Ascending aorta (tissue), 2 donors: ENCODE measurements at regions not wholly inside any gene's neighbourhood (a gene's known extent, or its start where the extent isn't known, plus 50 kb on each side); places are given as distances from the start of the nearest gene placed in this dataset.

Experiments used
- DNase-seq, 2 donors: peaks; one replicate each; pipeline ENCODE4 v3.0.0-alpha.2; 2019; ENCODE audit warnings: low spot score in 2 of 2
- H3K27ac ChIP-seq, 2 donors: fragments of 200-600 bp; sonication (generic); one replicate each; pipeline ENCODE4 v1.5.1; 2016 to 2017; ENCODE audit warnings: mild to moderate bottlenecking in 1 of 2
- H3K27me3 ChIP-seq: fragments of 200-600 bp; sonication (generic); one replicate; pipeline ENCODE4 v1.5.1; 2017
- H3K36me3 ChIP-seq, 2 donors: fragments of 200-600 bp; sonication (generic); one replicate each; pipeline ENCODE4 v1.5.1; 2016
- H3K4me1 ChIP-seq, 2 donors: fragments of 200-600 bp; sonication (generic); one replicate each; pipeline ENCODE4 v1.5.1; 2016 to 2017; ENCODE audit warnings: mild to moderate bottlenecking in 1 of 2
- H3K4me3 ChIP-seq, 2 donors: fragments of 200-600 bp; sonication (generic); one replicate each; pipeline ENCODE4 v1.5.1; 2016 to 2017; ENCODE audit warnings: mild to moderate bottlenecking in 1 of 2
- H3K9me3 ChIP-seq, 2 donors: fragments of 200-600 bp; sonication (generic); one replicate each; pipeline ENCODE4 v1.5.1; 2016
- intact Hi-C: fragments of 100-400 bp; cut with DNase I; formaldehyde crosslinking; loops from one replicate; pipeline ENCODE4 v1.15.1; 2023
- TF ChIP-seq, protein P1 (sequence below), 3 experiments: fragments of 200-600 bp in 2 of 3; fragments of 450-650 bp in 1 of 3; sonication (generic) in 2 of 3; IDR thresholded peaks; one replicate each; pipeline ENCODE4 v1.5.1; 2016 to 2019; ENCODE audit warnings: antibody characterized with exemption in 3 of 3, mild to moderate bottlenecking in 1 of 3, moderate library complexity in 1 of 3

DNA sequence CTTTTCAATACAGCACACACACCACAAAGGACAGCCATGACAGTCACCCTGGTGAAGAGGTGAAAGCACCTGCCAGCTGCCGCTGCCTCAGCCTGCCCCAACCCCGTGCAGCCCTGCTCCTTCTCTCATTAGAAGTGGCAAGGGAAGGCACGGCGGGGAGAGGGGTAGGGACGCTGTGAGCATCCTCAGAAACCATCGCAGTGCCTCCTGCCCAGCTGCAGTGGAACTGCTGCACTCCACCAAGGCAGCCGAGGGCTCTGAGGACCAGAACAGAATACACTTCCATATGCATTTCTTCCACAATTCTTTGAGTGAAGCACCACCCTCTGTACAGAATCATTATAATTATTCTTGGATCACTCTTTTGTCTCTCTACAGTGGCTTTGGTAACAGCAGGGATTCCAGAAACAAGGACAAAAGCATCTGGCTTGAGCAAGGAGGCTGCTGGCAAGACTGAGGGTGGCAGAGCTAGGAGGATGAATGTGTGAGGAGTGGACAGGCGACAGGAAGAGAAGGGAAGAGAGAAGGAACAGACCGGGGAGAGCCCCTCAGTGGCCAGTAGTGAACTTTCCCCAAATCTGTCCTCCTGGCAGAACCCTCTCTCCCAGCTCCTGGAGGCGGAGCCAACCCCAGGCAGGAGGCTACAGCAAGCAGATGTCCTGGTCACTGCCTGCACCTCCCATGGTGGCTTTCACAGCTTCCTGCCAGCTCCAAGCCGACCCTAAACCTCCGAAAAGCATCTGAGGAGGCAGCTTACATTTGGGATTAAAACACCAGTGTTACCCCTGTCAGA lies 73.2 kb downstream of the MTNR1A start:
- Histone ChIP-seq H3K9me3 (no peaks in the 10 kb centered on the region), H3K4me1 (no peaks in the 10 kb centered on the region), H3K36me3 (no peaks in the 10 kb centered on the region)

DNA sequence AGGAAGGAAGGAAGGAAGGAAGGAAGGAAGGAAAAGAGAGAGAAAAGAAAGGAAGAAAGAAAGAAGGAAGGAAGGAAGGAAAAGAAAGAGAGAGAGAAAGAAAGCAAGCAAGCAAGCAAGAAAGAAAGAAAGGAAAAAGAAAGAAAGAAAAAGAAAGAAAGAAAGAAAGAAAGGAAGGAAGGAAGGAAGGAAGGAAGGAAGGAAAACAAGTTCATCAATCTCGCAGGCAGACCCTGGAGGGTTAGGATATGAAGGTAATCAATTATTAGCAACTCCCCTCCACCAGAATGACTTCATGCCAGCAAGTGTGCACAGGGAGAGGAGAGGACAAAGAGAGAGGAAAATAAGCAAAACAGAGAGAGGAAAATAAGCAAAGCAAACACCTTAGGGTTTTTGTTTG lies 80.2 kb downstream of the MTNR1A start:
- Histone ChIP-seq H3K9me3 (no peaks in the 10 kb centered on the region), H3K27me3 (no peaks in the 10 kb centered on the region), H3K27ac (no peak overlapping the region), H3K4me3 (no peak overlapping the region), H3K4me1 (no peaks in the 10 kb centered on the region), H3K36me3 (no peaks in the 10 kb centered on the region)
- TF ChIP-seq, protein P1, sequence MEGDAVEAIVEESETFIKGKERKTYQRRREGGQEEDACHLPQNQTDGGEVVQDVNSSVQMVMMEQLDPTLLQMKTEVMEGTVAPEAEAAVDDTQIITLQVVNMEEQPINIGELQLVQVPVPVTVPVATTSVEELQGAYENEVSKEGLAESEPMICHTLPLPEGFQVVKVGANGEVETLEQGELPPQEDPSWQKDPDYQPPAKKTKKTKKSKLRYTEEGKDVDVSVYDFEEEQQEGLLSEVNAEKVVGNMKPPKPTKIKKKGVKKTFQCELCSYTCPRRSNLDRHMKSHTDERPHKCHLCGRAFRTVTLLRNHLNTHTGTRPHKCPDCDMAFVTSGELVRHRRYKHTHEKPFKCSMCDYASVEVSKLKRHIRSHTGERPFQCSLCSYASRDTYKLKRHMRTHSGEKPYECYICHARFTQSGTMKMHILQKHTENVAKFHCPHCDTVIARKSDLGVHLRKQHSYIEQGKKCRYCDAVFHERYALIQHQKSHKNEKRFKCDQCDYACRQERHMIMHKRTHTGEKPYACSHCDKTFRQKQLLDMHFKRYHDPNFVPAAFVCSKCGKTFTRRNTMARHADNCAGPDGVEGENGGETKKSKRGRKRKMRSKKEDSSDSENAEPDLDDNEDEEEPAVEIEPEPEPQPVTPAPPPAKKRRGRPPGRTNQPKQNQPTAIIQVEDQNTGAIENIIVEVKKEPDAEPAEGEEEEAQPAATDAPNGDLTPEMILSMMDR (IDR thresholded peaks at IDR 0.05), result no peak
- DNase-seq, result no peak
- intact Hi-C loops, result no loop called here

More for the DNA sequence above, 73.2 kb downstream of the MTNR1A start:
- no peak for DNase-seq
- Histone ChIP-seq H3K27ac (no peak overlapping the region), H3K4me3 (no peak overlapping the region), H3K27me3 (no peaks in the 10 kb centered on the region)
- intact Hi-C loops, result no loop called here
- TF ChIP-seq, protein P1 (IDR thresholded peaks at IDR 0.05), result no peak

DNA sequence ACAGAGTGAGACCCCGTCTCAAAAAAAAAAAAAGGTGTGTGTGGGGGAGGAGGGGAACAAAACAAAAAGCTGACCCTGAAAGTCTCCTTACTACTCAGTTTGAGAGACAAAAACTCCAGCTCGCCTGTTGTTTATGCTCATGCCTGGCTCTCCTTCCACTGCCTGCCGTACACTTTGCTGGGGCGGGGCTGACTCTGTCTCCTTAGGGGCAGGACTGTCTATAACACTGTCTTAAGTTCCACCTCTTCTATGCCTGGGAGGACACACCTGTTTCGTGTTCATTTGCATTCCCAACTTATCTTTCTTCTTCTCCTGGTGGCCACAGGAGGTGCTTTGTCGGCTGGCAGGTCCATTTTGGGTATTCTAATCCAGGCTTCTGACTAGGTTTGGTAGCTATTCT lies 81.4 kb downstream of the MTNR1A start:
- no peak overlapping the region for H3K27ac ChIP-seq
- no peaks in the 10 kb centered on the region for H3K4me1 ChIP-seq
- no peaks in the 10 kb centered on the region for H3K36me3 ChIP-seq
- no peak for DNase-seq
- no peak overlapping the region for H3K4me3 ChIP-seq
- TF ChIP-seq, protein P1 (IDR thresholded peaks at IDR 0.05), result no peak
- no peaks in the 10 kb centered on the region for H3K27me3 ChIP-seq
- intact Hi-C loops, result loop anchor here (1.0 kb wide), 1 partner anchor 113 kb away; no protein-coding TSS in a partner anchor
- no peaks in the 10 kb centered on the region for H3K9me3 ChIP-seq

DNA sequence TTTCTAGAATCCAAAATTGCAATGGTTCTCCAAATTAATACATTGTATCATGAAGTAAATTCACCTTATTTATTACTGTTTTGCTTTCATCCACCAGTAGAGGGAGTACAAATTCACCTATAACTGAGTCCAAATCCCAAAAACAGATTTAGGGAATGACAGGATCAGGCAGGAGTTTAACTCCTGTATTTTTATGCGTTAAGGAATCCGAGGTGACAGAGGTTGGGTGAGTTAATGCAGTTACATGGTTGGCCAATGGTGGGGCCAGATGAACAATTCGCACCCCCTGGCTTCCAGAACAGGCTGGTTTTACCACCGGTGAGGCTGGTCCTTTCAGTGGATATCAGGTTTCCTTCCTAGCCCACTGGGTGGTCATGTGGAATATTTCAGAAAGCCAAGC lies 82.4 kb downstream of the MTNR1A start:
- Histone ChIP-seq H3K36me3 (no peaks in the 10 kb centered on the region), H3K4me3 (no peak overlapping the region), H3K27ac (no peak overlapping the region), H3K27me3 (no peaks in the 10 kb centered on the region), H3K4me1 (no peaks in the 10 kb centered on the region), H3K9me3 (no peaks in the 10 kb centered on the region)
- TF ChIP-seq, protein P1 (IDR thresholded peaks at IDR 0.05), result peak in 2 of 3 experiments; percentile 38 to 55
- DNase-seq, result no peak
- intact Hi-C loops, result loop anchor here (1.0 kb wide), 1 partner anchor 114 kb away; no protein-coding TSS in a partner anchor

DNA sequence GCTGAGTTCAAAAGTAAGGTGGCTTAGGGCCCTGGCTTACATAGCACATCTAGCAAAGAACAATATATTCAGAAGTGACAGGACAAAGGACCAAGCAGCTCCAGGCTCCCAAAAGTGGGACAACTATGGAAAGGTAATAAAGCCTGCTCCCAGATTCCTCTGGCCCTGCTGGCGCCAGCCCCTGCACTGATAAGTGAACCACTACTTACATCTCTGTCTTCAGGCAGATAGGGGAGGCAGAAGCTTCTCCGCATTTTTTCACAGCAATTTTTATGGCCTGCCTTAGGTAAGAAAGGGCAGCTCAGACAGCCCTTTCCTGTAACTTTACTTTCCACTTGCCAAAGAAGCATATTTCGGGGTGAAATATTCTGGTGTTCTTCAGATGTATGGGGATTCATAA lies 83.9 kb downstream of the MTNR1A start:
- intact Hi-C loops, result no loop called here
- Histone ChIP-seq H3K36me3 (no peaks in the 10 kb centered on the region), H3K9me3 (no peaks in the 10 kb centered on the region), H3K27ac (no peak overlapping the region), H3K4me3 (no peak overlapping the region), H3K27me3 (no peaks in the 10 kb centered on the region), H3K4me1 (no peaks in the 10 kb centered on the region)
- TF ChIP-seq, protein P1 (IDR thresholded peaks at IDR 0.05), result no peak
- no peak for DNase-seq
